Type B pancreatic cell (in vitro differentiated cells): ENCODE measurements at regions not wholly inside any gene's neighbourhood (a gene's known extent, or its start where the extent isn't known, plus 50 kb on each side); places are given as distances from the start of the nearest gene placed in this dataset.

ENCODE experiments used
- DNase-seq: peaks from one replicate; pipeline ENCODE4 v3.0.0; 2021; ENCODE audit warnings: mixed read lengths; ENCODE audit not compliant: unreplicated experiment; ENCODE audit errors: extremely low spot score
- H3K27ac Mint-ChIP-seq: 2 replicates; pipeline ENCODE4 v1.8.0; 2021; ENCODE audit warnings: mild to moderate bottlenecking, mixed read lengths
- H3K27me3 Mint-ChIP-seq: 2 replicates; pipeline ENCODE4 v1.8.0; 2021; ENCODE audit warnings: mixed read lengths
- H3K36me3 Mint-ChIP-seq: 2 replicates; pipeline ENCODE4 v1.8.0; 2021; ENCODE audit warnings: mixed read lengths
- H3K4me1 Mint-ChIP-seq: one replicate; pipeline ENCODE4 v1.8.0; 2021; ENCODE audit warnings: mixed read lengths; ENCODE audit not compliant: unreplicated experiment
- H3K4me3 Mint-ChIP-seq: 2 replicates; pipeline ENCODE4 v1.8.0; 2021; ENCODE audit warnings: mild to moderate bottlenecking, mixed read lengths
- H3K9me3 Mint-ChIP-seq: 2 replicates; pipeline ENCODE4 v1.8.0; 2021; ENCODE audit warnings: mixed read lengths
- CTCF ChIP-seq: fragments of 200-600 bp; sonication (generic); conservative IDR thresholded peaks from 2 replicates; pipeline ENCODE4 v1.5.0; 2021; ENCODE audit warnings: antibody characterized with exemption, mild to moderate bottlenecking

GRCh38 chr5:119808024-119808423 lies 178.7 kb downstream of the FAM170A start:
- Mint-ChIP-seq H3K27ac (no peak overlapping the region), H3K27me3 (no peaks in the 10 kb centered on the region)

GRCh38 chr5:119808474-119808873 lies 179.1 kb downstream of the FAM170A start:
- no peak for DNase-seq
- Mint-ChIP-seq H3K4me3 (no peak overlapping the region), H3K9me3 (peaks cover 8% of the 10 kb centered on the region), H3K4me1 (no peaks in the 10 kb centered on the region), H3K36me3 (no peaks in the 10 kb centered on the region), H3K27ac (no peak overlapping the region), H3K27me3 (no peaks in the 10 kb centered on the region)
- no peak for TF ChIP-seq CTCF

More at GRCh38 chr5:119808024-119808423, 178.7 kb downstream of the FAM170A start:
- H3K4me1 Mint-ChIP-seq: no peaks in the 10 kb centered on the region
- no peaks in the 10 kb centered on the region for H3K36me3 Mint-ChIP-seq
- peaks cover 8% of the 10 kb centered on the region for H3K9me3 Mint-ChIP-seq
- no peak for TF ChIP-seq CTCF
- no peak for DNase-seq
- no peak overlapping the region for H3K4me3 Mint-ChIP-seq

GRCh38 chr5:119810217-119810616 lies 180.9 kb downstream of the FAM170A start:
- TF ChIP-seq CTCF: no peak
- no peak for DNase-seq
- Mint-ChIP-seq H3K27me3 (no peaks in the 10 kb centered on the region), H3K9me3 (peaks cover 8% of the 10 kb centered on the region), H3K4me1 (no peaks in the 10 kb centered on the region), H3K27ac (no peak overlapping the region), H3K4me3 (no peak overlapping the region), H3K36me3 (no peaks in the 10 kb centered on the region)

GRCh38 chr5:119811458-119811857 lies 182.1 kb downstream of the FAM170A start:
- H3K4me3 Mint-ChIP-seq: no peak overlapping the region
- no peak for TF ChIP-seq CTCF
- H3K4me1 Mint-ChIP-seq: no peaks in the 10 kb centered on the region
- H3K27ac Mint-ChIP-seq: no peak overlapping the region
- DNase-seq: no peak
- peaks cover 8% of the 10 kb centered on the region for H3K9me3 Mint-ChIP-seq
- H3K36me3 Mint-ChIP-seq: no peaks in the 10 kb centered on the region
- no peaks in the 10 kb centered on the region for H3K27me3 Mint-ChIP-seq

GRCh38 chr5:119814655-119815054 lies 185.3 kb downstream of the FAM170A start:
- no peak for TF ChIP-seq CTCF
- Mint-ChIP-seq H3K27me3 (peaks cover 3% of the 10 kb centered on the region), H3K27ac (no peak overlapping the region), H3K9me3 (no peaks in the 10 kb centered on the region), H3K36me3 (no peaks in the 10 kb centered on the region), H3K4me1 (no peaks in the 10 kb centered on the region), H3K4me3 (no peak overlapping the region)
- no peak for DNase-seq

GRCh38 chr5:119816055-119816454 lies 186.7 kb downstream of the FAM170A start:
- Mint-ChIP-seq H3K4me3 (no peak overlapping the region), H3K36me3 (no peaks in the 10 kb centered on the region), H3K27ac (no peak overlapping the region), H3K4me1 (no peaks in the 10 kb centered on the region), H3K9me3 (no peaks in the 10 kb centered on the region), H3K27me3 (peaks cover 3% of the 10 kb centered on the region)
- DNase-seq: no peak
- TF ChIP-seq CTCF: no peak
